GM21529 (cell line): ENCODE measurements at regions not wholly inside any gene's neighbourhood (a gene's known extent, or its start where the extent isn't known, plus 50 kb on each side); places are given as distances from the start of the nearest gene placed in this dataset.

Experiments
- ATAC-seq: cut with Tn5 transposase; IDR thresholded peaks from one replicate; pipeline ENCODE4 v1.9.1; 2021; ENCODE audit not compliant: unreplicated experiment

- no peak for ATAC-seq
Measured at GRCh38 chr20:6622041-6622440, 145.4 kb upstream of the BMP2 start.

DNA sequence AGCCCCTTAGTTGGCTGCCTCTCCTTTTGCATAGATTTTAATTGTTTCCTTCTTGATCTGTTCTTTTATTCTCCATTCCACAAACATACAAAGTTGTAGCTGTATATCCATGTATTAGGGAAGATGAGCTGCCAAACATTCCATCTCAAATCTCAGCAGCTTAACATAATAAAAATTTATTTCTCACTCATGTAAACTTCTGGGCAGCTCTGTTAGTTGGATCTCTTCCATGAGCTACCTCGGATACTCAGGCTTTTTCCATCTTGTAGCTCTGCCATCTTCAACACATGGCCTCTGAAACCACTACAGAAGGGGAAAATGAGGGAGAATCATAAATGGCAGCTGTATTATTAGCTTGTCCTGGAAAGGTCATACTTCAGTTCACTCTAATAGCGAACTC is 149.4 kb upstream of the BMP2 start:
- ATAC-seq = no peak

- no peak for ATAC-seq
Measured at GRCh38 chr20:6616421-6616820, 151.1 kb upstream of the BMP2 start.

- no peak for ATAC-seq
Measured at GRCh38 chr20:6614836-6615235, 152.7 kb upstream of the BMP2 start.

DNA sequence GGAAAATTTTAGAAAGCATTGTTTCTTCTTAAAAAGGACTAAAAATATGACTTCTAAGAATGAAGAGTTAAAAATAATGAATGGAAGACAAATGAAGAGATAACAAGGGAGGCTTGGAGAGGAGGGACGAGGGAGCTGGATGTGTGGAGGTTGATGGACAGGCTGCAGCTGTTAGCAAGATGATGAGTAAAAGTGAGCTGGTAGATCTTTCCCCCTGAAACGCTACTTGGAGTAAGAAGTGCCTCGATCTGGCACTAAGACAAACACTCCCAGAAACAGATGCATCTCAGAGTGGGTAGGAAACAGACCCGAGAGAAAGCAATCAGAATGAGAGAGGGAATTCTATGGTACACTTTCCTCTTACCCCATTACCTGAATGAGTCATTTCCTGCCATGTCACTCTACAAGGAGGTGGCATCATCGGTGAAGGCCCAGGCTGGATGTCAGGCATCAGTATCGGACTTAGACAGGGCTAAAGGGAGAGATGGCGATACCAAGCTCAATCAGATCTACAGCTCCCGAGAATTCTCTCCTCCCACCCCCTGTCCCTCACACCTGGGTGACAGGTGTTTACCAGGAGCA is 154.1 kb upstream of the BMP2 start:
- ATAC-seq = peak; percentile 52

GRCh38 chr20:6612606-6612923 is 154.9 kb upstream of the BMP2 start:
- ATAC-seq = no peak

DNA sequence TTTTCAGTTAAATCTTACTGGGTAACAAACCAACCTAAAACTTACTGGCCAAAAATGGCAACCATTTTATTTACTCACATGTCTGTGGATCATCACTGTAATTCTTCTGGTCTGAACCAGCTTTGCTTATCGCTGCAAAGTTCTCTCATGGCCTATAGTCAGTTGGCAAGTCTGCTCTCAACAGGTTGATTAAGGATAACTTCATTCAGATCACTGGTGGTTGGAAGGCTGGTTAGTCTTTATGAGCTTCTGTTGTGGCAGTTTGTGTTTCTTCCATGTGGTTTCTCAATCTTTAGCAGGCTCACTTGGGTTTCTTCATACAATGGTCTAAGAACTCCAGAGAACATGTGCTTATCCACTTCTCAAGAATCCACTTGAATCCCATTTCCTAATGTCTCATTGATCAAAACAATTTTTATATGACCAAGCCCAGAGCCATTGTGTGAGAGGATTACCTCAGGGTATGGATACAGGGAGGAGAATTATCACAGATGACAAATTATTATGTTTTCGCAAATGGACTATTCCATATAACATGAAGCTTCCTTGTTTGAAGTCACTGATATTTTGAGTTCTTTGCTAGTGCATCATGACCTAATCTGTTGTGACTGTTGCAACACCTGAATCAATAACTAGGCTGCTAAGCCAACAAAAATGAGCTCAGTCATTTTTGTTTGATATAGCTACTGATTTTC is 155.4 kb upstream of the BMP2 start:
- no peak for ATAC-seq

- ATAC-seq = no peak
Measured at GRCh38 chr20:6606651-6607050, 160.8 kb upstream of the BMP2 start.

DNA sequence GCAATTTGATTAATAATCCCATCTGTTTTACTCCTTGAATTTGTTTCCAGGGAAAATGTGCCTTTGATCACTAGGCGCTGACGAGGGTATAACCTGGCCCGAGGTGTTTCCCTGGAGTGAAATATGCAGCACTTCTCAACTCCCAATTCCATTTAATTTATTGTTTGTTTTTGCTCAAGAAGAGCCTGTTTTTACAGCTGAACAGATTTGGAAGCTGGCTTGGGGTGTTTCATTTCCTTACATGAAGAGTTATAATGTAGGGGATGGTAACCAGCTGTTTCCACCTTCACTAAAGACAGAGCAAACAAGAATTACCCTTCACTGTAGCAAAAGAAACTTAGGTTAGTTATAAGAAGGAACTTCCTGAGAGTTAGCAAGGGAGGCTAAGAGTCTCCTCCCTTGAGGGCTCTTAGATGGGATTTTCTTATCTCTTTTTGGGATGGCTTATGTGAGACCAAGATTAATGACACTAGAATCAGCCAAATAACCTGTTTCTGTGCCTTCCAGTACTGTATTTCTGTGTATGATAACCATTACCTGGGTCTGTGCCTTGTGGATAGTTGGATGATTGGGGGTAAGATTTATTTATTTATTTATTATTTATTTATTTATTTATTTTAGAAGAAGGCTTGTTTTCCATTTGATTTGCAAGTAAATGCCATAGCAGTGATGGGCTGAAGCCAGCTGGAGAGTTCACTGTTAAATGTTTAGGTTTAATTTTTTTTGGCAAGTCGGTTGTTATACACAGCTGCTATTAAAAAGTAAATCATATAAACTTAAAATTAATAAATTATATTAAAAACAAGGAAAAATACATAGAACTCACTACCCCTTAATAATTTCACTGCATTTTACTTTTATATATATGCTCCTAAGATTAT is 162.2 kb upstream of the BMP2 start:
- no peak for ATAC-seq

- ATAC-seq = no peak
Measured at GRCh38 chr20:6604179-6604578, 163.3 kb upstream of the BMP2 start.

DNA sequence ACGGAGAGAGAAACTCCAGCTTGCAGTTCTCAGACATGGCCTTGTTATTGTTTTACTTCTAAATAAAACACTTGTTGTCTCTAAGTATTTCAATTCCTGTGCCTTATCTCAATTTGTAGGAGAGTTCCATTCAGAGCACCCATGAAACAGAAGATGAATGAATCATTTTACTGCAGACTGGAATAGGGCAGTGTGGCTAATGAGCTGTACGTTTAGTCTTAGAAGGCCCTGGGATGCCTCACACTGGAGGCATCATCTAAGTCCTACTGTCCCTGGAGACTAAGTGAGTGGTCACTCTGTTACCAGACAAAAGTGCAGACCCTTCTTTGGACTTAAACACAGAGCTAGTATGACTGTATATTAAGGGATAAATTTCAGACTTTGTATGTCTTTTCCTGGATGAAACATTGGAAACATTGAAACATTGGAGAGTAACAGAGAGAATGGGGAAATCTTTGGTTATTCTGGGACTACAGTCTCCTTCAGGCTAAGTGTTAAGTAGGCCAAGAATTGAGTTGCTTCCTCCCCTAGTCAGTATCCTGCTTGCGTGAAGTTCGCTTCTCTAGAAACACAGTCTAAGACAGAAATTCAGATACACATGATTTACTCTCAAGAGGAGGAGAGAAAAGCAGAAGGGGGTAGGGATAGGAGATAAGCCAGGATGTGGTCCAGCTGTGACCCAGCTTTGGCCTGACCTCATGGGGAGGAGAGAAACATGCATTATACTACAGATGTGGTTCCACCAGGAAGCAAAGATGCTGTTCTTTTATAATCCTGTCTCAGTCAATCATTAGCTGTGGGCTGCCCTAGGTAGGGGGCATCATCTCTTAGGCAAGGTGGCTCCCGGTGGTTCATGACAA is 167.4 kb upstream of the BMP2 start:
- no peak for ATAC-seq

GRCh38 chr20:6595704-6596103 is 171.8 kb upstream of the BMP2 start:
- ATAC-seq = no peak

GRCh38 chr20:6590891-6591637 is 176.4 kb upstream of the BMP2 start:
- ATAC-seq = no peak

DNA sequence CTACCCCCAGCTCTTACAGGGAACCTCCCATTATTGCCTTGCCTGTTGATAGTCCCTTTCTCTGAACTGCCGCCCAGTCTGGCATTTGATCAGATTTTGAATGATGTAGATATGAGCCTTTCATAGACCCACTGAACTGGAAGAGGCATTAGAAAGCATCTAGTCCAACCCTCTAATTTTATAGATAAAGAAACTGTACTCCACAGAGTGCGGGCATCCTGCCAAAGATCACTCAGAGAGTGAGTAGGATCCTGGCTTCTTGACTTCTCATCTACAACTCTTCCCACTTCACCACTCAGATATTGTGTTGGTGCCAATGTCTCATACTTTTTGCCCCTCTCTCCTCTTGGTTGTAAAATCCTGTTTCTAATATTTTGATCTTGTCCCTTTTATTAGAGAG is 179.2 kb upstream of the BMP2 start:
- ATAC-seq = no peak

DNA sequence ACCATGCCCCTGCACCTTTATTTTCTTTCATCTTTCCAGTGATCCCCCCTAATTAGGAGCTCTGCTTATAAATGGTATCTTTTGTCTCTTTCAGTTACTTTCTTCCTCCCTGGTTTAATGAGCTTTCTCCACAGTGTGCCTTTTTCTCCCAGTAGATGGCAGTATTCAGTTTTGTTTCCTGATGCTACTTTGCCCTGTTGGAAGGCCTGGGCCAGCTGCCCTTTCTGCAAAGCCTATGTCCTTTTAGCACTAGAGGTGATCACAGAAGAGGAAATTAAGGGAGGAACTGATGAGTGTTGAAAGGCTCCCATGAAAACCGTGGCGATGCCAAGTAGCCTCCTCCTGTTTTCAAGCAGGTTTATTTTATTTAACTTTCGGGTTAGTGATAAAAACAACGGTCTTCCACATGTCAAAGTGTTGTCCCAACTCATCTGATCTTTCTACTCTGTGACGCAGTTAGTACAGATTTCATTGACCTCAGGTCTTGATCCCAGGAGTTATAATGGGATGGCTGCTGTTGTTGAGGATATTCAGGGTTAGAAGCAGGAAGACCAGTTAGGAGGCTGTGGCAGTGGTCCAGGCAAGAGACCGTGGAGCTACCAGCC is 184.2 kb upstream of the BMP2 start:
- ATAC-seq = peak; percentile 71

- no peak for ATAC-seq
Measured at GRCh38 chr20:6582449-6582848, 185.0 kb upstream of the BMP2 start.

- no peak for ATAC-seq
Measured at GRCh38 chr20:6580486-6580885, 187.0 kb upstream of the BMP2 start.

- ATAC-seq = no peak
Measured at GRCh38 chr20:6579824-6580223, 187.7 kb upstream of the BMP2 start.

GRCh38 chr20:6579417-6579816 is 188.1 kb upstream of the BMP2 start:
- ATAC-seq = no peak

DNA sequence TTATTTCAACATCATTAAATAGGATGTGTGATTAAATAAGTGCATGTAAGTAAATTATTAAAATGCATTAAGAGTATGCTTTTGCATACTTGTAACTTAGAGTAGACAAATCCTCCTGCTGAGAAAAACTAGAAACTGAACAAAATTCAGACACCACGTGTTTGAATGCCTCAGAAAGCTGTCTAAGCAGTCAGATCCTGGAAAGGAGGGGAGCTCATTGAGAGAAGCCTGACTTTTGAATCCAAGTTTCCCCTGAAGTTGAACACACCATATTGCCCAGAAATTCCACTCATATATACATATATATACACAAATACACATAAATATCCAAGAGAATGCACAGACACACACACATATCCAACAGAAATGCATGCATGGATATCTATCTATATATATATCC is 190.0 kb upstream of the BMP2 start:
- ATAC-seq = no peak
